HepG2 (cell line): ENCODE measurements at regions not wholly inside any gene's neighbourhood (a gene's known extent, or its start where the extent isn't known, plus 50 kb on each side); places are given as distances from the start of the nearest gene placed in this dataset.

Experiments
- NFATC3 ChIP-seq: sonication (generic); formaldehyde crosslinking; IDR thresholded peaks from 2 replicates; pipeline ENCODE4 v1.5.1; 2020; ENCODE audit warnings: mild to moderate bottlenecking, missing genetic modification reagents
- RAD51 ChIP-seq: fragments of 450-650 bp; IDR thresholded peaks from 2 replicates; pipeline ENCODE4 v1.6.1; 2016; ENCODE audit warnings: borderline replicate concordance
- REPIN1 ChIP-seq: sonication (generic); formaldehyde crosslinking; IDR thresholded peaks from 2 replicates; pipeline ENCODE4 v1.8.0; 2022; ENCODE audit warnings: missing genetic modification reagents, low read depth, mild to moderate bottlenecking, borderline replicate concordance
- ZFP36L2 ChIP-seq: sonication (generic); formaldehyde crosslinking; IDR thresholded peaks from 2 replicates; pipeline ENCODE4 v1.4.0; 2020; ENCODE audit warnings: missing genetic modification reagents
- ZNF24 ChIP-seq: fragments of 450-650 bp; IDR thresholded peaks from 2 replicates; pipeline ENCODE4 v1.6.1; 2017; ENCODE audit warnings: antibody characterized with exemption, mild to moderate bottlenecking
- TF ChIP-seq, protein P1 (sequence below): sonication (generic); formaldehyde crosslinking; IDR thresholded peaks from 2 replicates; pipeline ENCODE4 v1.5.0; 2020; ENCODE audit warnings: mild to moderate bottlenecking, missing genetic modification reagents, moderate library complexity
- TF ChIP-seq, protein P2 (sequence below), 2 experiments: IDR thresholded peaks; 2 replicates each; pipeline ENCODE4 v1.6.1; 2011 to 2012; ENCODE audit warnings: low read length in 2 of 2, borderline replicate concordance in 1 of 2, low read depth in 1 of 2, mild to moderate bottlenecking in 1 of 2, moderate library complexity in 1 of 2
- TF ChIP-seq, protein P3 (sequence below): sonication (generic); formaldehyde crosslinking; IDR thresholded peaks from 2 replicates; pipeline ENCODE4 v1.8.0; 2022; ENCODE audit warnings: mild to moderate bottlenecking, missing genetic modification reagents, borderline replicate concordance

DNA sequence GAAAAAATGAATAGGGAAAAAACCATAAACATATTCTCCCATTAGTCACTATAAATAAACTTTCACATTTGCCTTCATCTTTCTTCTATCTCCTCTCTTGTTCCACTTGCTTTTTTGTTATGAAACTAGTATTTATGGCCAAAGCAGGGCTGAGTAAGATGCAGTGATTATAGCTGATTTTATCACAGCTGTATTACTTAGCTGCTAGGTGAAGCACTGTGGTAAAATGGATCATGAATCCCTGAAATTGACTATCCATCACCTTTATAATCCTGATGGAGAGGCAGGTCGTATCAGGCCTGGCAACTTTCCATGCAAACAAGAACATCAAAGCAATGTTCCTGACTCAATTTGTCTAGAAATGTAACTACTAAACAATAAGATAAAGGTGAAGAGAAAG, 471.6 kb downstream of the TUSC7 start:
- TF ChIP-seq, protein P1, sequence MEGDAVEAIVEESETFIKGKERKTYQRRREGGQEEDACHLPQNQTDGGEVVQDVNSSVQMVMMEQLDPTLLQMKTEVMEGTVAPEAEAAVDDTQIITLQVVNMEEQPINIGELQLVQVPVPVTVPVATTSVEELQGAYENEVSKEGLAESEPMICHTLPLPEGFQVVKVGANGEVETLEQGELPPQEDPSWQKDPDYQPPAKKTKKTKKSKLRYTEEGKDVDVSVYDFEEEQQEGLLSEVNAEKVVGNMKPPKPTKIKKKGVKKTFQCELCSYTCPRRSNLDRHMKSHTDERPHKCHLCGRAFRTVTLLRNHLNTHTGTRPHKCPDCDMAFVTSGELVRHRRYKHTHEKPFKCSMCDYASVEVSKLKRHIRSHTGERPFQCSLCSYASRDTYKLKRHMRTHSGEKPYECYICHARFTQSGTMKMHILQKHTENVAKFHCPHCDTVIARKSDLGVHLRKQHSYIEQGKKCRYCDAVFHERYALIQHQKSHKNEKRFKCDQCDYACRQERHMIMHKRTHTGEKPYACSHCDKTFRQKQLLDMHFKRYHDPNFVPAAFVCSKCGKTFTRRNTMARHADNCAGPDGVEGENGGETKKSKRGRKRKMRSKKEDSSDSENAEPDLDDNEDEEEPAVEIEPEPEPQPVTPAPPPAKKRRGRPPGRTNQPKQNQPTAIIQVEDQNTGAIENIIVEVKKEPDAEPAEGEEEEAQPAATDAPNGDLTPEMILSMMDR: no peak
- no peak for TF ChIP-seq RAD51
- no peak for TF ChIP-seq REPIN1 (CRISPR knock-in tag)
- TF ChIP-seq, protein P2, sequence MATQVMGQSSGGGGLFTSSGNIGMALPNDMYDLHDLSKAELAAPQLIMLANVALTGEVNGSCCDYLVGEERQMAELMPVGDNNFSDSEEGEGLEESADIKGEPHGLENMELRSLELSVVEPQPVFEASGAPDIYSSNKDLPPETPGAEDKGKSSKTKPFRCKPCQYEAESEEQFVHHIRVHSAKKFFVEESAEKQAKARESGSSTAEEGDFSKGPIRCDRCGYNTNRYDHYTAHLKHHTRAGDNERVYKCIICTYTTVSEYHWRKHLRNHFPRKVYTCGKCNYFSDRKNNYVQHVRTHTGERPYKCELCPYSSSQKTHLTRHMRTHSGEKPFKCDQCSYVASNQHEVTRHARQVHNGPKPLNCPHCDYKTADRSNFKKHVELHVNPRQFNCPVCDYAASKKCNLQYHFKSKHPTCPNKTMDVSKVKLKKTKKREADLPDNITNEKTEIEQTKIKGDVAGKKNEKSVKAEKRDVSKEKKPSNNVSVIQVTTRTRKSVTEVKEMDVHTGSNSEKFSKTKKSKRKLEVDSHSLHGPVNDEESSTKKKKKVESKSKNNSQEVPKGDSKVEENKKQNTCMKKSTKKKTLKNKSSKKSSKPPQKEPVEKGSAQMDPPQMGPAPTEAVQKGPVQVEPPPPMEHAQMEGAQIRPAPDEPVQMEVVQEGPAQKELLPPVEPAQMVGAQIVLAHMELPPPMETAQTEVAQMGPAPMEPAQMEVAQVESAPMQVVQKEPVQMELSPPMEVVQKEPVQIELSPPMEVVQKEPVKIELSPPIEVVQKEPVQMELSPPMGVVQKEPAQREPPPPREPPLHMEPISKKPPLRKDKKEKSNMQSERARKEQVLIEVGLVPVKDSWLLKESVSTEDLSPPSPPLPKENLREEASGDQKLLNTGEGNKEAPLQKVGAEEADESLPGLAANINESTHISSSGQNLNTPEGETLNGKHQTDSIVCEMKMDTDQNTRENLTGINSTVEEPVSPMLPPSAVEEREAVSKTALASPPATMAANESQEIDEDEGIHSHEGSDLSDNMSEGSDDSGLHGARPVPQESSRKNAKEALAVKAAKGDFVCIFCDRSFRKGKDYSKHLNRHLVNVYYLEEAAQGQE (IDR thresholded peaks at IDR 0.05; ENCODE audit: borderline replicate concordance in 1 of 2, low read depth in 1 of 2, low read length in 2 of 2): no peak
- no peak for TF ChIP-seq ZNF24
- no peak for TF ChIP-seq NFATC3
- TF ChIP-seq ZFP36L2 (CRISPR knock-in tag): no peak
- TF ChIP-seq, protein P3, sequence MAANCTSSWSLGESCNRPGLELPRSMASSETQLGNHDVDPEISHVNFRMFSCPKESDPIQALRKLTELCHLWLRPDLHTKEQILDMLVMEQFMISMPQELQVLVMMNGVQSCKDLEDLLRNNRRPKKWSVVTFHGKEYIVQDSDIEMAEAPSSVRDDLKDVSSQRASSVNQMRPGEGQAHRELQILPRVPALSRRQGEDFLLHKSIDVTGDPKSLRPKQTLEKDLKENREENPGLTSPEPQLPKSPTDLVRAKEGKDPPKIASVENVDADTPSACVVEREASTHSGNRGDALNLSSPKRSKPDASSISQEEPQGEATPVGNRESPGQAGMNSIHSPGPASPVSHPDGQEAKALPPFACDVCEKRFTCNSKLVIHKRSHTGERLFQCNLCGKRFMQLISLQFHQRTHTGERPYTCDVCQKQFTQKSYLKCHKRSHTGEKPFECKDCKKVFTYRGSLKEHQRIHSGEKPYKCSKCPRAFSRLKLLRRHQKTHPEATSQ (CRISPR knock-in tag): no peak
